ENCODE measurements at regions not wholly inside any gene's neighbourhood (a gene's known extent, or its start where the extent isn't known, plus 50 kb on each side); places are given as distances from the start of the nearest gene placed in this dataset.
A peak's percentile ranks its signal among the peaks of the same experiment; 100 is the strongest.
"Not testable (repeated sequence)": the region's sequence is repeated elsewhere in the genome, so short reads cannot be mapped to it uniquely, and the experiment has no call there.

DNA sequence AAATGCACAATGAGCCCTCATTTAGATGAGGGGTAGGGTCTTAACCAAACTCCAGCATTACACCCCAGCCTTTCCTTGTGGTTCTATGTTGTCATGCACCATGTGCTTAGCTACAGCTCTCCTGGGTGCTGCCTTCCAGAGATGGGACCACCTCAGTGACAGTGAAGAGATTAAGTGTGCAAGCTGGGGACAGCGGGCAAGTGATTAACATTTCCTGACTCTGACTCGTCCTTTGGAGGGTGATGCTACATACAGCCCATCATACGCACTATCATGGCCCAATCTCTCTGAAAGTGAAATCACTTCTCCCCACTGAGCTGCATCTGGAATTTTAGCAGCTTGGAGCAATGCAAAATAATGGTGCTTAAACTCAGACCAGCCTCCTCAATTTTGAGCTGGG is 293.0 kb upstream of the PLGLB1 start:
- not testable (repeated sequence) for DNase-seq (ENCODE audit: low read depth)

DNA sequence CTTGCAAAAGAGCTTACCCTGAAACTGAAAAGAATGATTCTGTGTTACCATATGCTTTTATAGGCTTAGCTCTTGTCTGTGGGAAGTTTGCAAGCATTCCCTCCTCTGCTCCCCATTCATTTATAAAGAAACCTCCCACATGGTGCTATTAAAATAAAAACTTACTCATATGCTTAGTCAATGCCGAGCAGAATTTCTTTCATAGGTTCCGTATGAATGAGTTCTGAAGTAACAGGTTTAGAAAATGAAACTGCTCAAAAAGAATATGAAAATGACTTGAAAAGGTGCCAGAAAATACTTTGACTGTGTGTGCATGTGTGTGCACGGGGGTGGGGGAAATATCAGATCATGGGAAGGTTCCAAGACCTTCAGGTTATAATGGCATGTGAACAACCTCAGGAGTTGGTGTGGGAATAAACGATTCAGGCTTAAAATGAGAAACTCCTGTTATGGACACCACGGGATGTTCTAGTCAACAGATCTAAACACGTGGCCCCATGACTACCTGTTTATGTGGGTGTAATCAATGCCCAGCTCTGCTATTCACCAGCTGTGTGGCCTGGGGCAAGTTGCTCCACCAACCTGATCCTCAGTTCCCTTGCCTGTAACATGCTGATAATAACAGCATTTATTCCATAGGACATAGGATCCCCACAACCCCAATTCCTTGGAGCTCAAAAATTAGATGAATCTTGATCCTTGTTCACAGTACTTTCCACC is 293.7 kb upstream of the PLGLB1 start:
- not testable (repeated sequence) for DNase-seq (ENCODE audit: low read depth)

DNA sequence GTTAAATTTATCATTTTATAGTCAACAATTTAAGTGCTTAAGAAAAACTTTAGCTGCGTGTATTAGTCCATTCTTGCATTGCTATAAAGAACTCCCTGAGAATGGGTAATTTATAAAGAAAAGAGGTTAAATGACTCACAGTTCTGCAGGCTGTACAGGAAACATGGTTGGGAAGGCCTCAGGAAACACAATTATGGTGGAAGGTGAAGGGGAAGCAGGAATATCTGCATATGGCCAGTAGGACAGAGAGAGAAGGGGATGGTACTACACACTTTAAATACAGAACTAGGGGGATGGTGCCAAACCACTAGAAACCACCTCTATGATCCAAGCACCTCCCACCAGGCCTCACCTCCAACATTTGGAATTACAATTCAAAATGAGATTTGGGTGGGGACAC is 295.5 kb upstream of the PLGLB1 start:
- not testable (repeated sequence) for DNase-seq (ENCODE audit: low read depth)

DNA sequence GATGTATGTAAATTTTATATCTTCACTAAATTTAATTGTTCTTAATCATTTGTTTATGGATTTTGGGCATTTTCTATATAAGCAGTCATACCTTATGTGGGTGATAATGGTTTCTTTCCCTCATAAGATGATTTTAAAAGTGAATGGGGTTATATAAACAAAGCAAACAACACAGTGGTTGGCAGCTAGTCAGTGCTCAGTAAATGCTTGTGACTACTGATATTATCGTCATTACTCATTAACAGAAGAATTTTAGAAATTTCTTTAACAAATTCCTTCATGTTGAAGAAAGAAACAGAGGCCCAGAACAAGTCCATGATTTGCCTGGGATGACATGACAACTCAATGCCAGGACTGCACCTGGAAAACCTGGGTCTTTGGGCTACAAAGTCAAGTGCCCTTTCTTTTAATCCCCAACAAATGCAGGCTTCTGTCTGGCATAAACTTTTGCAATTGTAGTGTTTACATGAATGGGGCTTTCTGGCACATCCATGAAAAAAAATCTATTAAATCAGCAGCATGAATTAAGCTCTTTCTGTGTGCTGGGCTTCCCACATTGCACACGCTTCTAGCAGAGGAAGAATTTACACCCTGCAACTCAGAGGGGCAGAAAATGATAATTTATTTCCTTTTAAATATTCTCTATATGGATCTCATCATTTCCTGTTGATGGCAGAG is 297.3 kb upstream of the PLGLB1 start:
- peak; percentile 6 for DNase-seq (ENCODE audit: low read depth)

DNA sequence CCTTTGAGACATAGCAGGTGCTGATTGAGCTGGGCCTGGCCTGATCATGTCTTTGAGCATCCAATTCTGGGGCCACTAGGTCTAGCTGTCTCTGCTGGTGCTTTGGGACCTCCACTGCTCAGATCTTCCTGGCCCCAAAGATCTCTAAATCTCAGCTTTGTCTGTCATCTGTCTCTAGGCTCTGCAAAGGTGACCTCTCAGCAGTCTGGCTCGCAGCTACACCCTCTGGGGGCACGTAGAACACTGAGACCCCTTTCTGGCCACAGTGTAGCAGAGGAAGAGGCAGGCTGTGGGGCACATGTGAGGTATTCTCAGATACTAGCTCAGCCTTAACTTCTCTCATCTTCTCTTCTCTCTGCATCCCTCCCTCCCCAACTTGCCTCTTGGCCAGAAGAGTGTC is 298.1 kb upstream of the PLGLB1 start:
- DNase-seq (ENCODE audit: low read depth), result not testable (repeated sequence)

DNA sequence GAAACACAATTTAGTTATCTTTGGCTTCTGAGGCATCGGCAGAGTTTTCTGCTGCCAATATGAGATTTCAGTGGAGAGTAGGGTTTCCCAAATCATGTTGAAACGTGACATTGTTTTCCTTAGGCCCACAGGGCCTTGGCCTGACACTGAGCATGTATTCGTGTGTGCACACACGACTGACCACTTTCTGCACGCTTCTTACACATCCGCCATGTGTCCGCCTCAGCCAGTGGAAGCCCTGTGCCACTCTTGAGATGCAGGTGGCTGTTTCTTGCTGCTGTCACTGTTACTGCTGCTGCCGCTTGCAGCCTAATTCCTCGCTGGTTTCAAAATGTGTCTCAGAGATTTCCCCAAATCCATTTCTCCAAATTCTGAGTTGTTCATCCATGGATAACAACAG is 299.6 kb upstream of the PLGLB1 start:
- not testable (repeated sequence) for DNase-seq (ENCODE audit: low read depth)

DNA sequence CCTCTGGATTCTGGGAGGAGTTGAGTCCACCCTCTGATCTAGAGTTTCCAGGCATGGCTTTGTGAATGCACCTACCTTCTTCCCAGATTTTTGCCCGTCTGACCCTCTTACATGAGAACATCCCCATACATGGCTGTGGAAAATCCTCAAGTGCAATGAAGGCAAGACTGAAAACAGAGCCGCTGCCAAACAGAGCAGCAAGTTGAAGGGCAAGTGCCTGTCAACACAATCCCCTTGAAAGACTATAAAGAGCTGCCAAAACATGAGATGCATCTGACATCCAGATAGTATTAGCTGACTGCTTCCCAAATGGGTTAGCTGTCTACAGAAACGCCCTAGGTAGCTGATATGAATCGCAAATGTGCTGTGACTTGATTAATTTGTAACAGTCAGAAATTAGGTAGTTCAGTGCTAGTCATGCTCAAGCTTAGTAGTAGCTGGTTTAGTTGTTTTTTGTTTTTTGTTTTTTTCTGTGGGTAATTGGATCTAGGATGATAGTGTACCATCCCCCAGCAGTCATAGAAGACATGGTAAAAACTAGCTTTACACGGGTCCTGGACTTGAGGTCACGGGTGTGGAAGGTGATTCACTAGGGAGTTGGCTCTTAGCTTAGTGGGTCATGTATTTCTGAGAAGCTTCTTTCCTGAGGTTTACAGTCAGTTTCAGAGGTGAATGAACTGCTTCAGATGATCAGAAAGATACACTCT is 302.8 kb upstream of the PLGLB1 start:
- not testable (repeated sequence) for DNase-seq (ENCODE audit: low read depth)

DNA sequence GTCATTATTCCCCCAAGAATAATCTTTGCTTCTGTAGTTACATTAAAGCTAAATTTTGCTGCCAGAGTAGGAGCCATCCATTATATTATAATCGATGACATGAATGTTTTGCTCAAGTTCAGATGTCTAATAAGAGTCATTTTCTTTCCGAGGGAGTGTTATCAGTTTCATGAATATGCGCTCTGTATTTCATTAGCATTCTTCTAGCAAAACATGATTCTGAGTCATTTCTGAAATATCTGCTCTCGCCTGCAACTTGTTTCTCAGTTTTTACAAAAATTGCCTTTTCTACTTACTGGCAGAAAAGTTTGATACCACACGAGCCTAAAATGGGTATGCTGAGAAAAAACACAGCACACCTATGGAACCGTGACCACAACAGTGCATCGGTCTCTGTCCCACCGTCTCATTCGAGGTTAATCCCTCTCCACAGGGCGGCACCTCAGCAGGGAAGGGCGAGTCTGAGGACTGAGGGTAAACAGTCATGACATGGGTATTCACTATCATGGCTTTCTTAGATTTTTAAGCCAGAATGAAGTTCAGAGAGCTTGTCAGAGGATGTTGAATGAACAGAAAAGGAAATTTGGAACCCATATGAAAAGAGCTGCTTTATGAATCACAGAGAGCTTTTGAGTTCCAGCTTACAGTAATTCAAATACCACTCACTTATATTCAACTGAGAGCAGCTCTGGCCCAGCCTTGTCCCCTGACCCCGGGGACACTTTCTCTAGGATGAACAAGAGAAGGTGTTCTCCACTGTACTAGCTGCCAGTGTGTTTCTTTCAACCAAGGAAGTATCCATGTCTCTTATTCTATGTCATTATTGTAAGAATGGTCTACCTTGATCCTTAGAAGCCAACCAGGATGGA is 303.6 kb upstream of the PLGLB1 start:
- DNase-seq (ENCODE audit: low read depth), result not testable (repeated sequence)

DNA sequence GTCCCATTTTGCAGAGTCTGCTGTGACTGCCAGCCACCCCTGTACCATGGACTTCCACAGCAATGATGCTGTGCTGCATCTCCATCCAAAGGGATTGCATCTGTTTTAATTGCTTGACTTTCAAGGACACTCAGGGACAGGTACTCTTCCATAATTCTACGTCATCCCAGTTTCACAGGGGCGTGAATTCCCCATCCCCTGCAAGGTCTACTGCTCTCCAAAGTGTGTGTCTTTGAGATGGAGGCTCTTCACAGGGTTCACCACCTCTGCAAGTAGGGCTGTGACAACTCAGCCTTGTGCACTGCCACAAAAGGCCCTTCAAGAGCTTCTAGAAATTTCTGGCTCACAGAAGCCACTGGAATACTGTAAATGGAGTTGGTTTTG is 304.3 kb upstream of the PLGLB1 start:
- not testable (repeated sequence) for DNase-seq (ENCODE audit: low read depth)

DNA sequence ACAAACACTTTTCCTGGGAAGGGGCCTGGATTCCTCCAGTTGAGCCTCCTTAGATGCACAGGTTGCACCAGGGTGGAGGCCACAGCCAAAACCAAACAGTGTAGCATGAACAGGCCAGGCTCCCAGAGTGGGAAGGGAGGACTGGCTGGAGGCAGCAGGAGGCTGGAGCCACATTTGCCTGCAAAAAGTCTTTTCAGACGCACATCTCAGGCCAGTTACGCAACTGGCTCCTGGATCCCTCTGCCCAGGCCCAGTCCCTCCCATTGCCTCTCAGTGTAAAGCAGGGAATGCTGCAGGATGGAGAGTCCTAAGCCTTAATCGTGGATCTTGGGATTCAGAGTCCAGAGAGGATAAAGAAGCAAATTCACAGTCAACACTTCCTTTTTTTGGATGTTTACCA is 305.1 kb upstream of the PLGLB1 start:
- DNase-seq (ENCODE audit: low read depth), result not testable (repeated sequence)

DNA sequence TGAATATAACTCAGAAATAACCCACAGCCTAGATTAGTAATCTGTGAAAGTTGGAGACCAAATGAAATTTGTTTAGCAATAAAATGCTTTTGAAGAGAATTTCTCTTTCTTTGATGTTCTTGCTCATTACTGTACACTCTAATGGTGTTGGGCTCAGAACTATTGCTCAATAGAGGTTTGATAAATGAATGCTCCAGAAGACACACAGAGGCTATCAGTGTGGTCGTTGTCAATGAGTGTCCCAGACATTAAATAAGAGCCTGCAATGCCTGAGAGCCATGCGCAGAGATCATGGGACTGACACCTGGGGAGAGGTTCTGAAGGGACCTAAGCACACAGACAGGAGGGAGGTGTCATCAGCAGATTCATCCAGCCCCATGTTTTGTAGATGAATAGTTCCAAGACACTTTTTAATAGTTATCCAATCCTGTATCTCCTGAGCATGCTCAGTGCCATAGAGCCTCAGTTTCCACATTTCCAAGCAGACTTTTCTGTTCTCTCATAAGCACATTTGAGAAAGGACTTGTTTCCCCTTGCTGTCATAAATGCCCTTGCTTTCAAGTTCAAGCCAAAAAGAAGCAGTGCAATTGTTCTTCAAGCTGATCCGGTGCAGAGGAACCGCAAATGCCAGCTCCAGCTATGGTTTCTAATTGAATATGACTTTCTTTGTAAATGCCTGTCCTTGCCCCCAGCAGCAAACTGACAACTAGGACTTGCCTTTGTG is 306.2 kb upstream of the PLGLB1 start:
- DNase-seq (ENCODE audit: low read depth), result not testable (repeated sequence)

DNA sequence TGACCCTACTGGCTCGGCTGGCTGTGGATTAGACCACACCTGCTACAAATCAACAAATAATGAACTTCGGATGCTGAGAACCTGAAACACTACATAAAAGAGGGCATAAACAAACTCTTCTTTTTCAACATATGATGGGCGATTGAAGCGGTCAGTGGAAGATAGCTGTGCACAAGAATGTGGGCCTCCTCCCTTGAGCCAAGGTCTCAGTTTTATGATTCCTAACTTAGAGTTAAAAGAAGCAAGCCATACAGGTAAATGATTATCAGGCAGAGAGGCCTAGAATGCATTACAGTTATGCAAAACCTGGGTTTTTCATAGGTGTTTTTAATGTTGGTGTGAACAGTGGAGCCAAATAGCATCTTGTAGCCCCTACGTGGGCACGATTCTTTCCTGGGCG is 307.9 kb upstream of the PLGLB1 start:
- DNase-seq (ENCODE audit: low read depth), result not testable (repeated sequence)

DNA sequence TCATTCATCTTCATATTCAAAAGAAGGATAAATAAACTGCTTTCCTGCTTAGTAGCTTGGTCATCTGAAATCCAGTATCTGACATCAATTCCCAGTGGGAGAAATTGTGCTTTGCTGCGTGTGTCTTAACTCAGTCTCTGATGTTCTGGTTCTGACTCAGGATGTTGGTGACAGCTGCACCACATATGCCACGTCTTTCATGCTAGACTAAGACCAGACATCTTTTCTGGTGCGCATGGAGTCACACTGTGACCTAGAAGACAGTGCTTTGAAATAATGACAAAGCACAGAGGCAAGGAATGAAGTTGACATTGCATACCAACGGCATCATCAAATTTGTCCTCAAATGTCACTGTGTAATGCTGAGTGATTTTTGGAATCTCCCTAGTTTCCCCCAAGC is 308.8 kb upstream of the PLGLB1 start:
- not testable (repeated sequence) for DNase-seq (ENCODE audit: low read depth)

DNA sequence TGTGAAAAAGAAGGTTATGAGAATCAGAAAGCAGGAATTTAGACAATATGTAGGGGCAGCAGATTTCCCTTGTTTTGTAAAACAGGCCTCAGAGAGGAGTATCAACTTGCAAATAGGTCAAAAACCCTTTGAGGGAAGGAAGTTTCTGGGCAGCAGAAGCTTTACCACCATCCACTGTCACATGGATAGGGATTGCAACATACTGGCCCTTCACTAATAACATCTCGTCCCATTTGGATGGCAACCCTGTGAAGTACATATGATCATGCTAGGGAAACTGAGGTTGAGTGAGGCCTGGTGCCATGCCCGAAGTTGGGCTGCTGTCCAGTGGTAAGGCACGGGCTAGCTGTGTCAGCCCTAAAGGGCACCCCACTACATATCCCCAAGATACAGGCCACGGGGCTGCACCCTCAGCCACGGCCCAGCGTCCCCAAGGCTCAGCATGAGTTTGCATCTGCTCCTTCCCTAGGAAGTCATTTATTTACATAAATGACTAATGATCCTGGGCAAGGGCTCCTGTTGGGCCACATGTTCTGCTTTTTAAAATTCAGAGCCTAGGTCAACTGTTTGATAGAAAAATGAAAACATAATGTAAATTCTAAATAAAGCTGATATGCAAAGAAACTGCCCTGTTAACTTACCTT is 310.4 kb upstream of the PLGLB1 start:
- not testable (repeated sequence) for DNase-seq (ENCODE audit: low read depth)

DNA sequence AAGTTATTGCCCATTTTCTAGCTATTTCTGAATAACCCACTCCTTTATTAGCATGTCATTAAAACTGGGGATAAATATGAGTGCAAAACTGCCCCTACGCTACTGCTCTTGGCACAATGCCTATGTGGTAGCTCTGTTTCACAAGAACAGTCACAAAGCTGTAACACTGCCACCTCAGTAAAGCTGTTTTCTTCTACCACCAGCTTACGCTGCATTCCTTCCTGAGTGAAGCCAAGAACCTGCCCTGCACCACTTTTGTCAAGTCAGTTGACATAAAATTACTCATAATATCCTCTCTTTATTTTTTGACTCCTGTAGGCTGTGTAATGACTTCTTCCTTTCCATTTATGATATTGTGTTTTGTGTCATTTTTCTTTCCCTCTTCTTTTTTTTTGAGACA is 313.2 kb upstream of the PLGLB1 start:
- DNase-seq (ENCODE audit: low read depth), result not testable (repeated sequence)

DNA sequence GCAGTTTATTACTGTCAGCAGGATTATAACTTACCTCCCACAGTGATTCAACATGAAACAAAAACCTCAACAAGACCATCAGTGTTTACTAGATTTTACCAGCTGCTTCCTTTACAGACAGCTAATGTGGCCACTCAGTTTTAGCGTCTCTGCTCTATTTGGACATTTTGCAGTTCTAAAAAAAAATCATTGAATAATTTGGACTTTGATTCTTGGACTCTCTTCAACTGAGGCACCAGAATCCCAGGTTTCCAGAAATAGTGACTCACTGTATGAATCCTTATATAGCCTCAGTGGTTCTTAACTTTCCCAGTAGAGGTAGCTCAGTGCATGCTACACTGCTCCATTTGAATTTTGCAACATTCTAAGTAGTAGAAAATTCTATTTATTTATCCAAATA is 317.4 kb upstream of the PLGLB1 start:
- peak; percentile 47 for DNase-seq (ENCODE audit: low read depth)

DNA sequence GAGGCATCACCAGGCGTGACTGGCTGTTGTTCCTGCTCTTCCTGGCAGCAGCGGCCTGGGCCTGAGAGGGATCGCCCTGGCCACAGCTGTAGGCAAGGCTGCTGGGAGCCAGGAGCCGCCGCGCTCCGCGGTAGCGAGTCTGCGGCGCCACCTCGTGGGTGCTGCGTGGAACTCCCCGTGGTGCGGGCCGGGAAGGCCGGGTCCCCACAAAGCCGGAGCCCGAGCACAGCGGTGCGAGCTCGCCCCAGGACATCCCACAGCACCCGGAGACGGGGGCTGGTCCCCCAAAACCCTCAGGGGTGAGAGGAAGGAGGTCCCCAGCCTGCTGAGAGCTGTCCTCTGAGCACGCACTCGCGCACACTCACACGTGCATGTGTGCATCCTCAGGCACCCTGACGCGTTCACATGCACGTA is 320.0 kb upstream of the PLGLB1 start:
- peak; percentile 67 for DNase-seq (ENCODE audit: low read depth)

DNA sequence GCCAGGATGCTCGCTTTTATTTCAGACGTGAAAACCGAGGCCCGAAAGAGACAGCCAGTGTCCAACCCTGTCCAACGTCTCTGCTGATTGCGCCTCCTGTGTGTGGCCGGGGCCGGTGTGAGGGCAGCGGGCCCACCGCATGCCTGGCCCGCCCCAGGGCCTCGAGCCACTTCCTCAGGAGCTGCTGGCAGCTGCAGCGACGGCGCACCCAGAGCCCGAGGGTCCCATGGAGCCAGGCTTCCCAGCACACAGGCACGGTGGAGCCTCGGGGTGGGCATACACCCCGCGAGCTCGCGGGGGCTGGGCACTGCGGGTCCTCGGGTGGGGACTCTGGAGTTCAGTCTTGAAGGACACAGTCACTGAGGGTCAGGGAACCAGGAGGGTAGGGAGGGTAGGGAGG is 320.5 kb upstream of the PLGLB1 start:
- not testable (repeated sequence) for DNase-seq (ENCODE audit: low read depth)

DNA sequence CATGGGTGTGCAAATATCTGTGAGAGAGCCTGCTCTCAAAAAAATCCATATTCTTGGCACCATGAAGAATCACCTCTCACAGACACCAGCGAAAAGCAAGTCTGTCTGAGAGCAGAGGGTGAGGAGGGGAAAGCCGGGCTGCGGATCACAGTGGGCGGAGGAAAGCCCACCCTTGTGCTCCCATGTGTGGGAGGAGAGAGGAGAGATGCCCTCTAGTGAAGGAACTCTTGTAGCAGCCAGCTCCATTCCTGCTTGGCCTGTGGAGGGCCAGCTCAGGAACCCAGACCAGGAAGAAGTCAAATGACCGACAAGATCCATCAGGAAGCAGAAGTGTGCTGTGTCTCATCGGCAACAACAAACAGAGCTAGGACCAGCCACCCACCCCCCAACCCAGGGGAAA is 321.7 kb upstream of the PLGLB1 start:
- DNase-seq (ENCODE audit: low read depth), result not testable (repeated sequence)

DNA sequence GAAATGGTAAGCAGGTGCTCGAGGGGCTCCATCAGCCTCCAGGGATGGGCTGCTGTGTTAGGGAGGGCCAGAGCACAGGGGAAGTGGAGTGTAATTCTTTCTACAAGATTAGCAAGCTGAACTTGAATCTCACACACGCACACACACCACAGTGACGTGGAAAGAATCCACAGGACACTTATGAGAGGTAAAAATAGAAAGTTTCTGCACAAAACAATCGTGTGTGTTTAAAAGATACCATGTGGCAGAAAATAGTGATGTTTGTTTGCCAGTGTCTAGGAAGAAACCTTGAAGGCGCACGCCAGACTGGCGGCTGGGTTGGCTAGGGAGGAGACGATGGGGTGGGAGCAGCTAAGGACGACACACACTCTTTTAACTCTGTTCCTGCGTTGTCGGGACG is 323.6 kb upstream of the PLGLB1 start:
- not testable (repeated sequence) for DNase-seq (ENCODE audit: low read depth)

All from myocyte (in vitro differentiated cells).